Dedifferentiated amniotic fluid mesenchymal stem cell (primary cell): ENCODE measurements at regions not wholly inside any gene's neighbourhood (a gene's known extent, or its start where the extent isn't known, plus 50 kb on each side); places are given as distances from the start of the nearest gene placed in this dataset.
A peak's percentile ranks its signal among the peaks of the same experiment; 100 is the strongest.
"Not testable (repeated sequence)": the region's sequence is repeated elsewhere in the genome, so short reads cannot be mapped to it uniquely, and the experiment has no call there.

Source experiments
- DNase-seq: peaks from one replicate; pipeline ENCODE4 v3.0.0-alpha.2; 2016; ENCODE audit errors: extremely low spot score

GRCh38 chr2:67294218-67294617, 102.9 kb upstream of the ETAA1 start:
- DNase-seq = no peak

GRCh38 chr2:67295406-67295805, 101.7 kb upstream of the ETAA1 start:
- DNase-seq = no peak

DNA sequence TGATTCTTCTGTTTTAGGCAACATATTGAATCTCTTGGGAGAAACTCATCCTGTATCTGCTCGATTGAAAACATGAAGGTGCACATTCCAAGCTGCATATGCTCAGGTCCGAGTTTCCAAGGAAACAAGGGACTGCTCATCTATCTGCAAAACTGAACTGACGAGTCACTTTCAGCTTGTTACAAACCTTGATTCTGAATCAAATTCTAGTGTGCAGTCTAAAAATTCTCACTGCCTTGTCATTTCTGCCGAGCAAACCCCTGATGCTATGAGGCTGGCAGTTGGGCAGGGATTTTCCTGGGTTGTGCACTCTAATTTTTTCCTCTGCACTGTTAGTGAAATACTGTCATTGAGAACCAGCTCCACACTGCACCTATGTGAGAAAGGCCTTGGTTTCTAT, 101.3 kb upstream of the ETAA1 start:
- no peak for DNase-seq

DNA sequence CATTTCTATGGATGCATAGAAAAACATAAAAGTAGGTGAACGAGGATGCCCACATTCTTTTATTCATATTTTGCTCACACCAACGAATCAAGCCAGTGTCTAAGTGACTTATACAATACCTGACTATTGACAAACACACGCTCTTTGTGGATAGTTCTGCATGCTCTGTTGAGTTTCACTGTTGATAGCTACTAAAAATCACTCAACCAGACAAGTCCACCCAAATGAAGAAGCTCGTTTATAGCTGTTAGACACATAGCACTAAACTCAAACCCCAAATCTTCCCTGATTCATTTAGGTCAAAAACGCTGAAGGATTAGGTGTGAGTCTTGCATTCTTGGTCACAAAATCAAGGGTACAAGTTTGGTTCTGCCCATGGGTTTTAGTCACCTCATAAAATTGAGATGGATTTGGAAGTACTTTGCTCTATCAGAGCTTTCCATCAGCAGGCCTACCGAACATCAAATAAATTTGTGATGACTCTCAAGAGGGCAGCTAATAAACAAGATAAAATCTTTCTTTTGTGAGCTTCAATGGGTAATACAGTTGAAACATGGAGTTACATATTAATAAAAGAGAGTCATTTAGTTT, 92.7 kb upstream of the ETAA1 start:
- no peak for DNase-seq

DNA sequence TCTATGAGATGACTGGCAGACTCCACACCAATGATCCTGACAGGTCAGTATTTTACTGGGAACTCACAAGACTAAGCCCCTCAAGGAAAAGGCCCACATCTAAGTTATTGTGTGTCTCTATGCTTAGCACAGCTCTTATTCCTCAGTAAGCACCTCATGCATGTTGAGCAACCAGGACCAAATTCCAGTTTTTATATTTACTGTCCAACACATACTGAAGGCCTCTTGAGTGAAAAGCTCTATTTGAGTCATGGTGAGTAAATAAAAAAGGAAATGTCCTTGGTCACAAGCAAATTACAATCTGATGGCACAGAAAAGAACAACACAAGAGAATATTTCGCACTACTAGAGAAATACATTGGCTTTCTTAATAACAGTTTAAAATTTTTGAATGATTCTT, 87.9 kb upstream of the ETAA1 start:
- DNase-seq = no peak

GRCh38 chr2:67311536-67311935, 85.6 kb upstream of the ETAA1 start:
- DNase-seq = peak; percentile 30

DNA sequence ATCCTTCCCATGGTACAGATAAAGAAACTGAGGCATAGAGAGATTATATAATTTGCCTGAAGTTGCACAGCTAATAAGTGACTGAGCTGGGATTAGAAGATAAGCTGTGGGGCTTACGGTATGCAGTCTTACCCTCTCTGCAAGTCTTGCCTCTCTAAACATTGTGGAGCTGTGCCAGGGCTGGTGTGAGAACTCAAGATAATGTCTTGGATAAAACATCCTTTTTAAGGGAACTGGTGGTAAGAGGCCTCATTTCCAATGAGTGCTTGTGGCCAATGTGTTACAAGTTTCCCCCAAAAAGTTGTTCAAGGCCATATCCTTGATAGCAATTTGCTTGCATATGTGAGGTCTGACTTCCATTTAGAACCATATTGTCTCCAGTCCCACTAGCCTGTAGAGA, 84.3 kb upstream of the ETAA1 start:
- DNase-seq = no peak

- DNase-seq = no peak
Measured at GRCh38 chr2:67313536-67313935, 83.6 kb upstream of the ETAA1 start.

DNA sequence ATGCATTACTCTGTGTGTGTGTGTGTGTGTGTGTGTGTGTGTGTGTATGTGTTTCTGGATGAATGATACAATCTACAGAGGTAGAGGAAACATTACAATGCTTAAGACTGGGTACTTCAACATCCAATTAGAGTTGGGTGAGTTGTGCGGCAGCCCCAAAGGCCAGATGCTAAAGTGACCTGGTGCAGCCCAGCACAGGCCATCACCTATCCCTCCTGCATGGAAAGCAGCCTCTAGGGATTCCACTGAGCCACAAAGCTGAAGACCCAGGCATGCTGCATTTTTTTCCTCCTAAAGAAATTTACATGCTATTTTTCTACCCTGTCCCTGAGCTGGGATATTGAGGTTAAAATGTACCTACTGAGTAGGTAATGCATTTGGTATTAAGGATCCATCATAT, 79.1 kb upstream of the ETAA1 start:
- DNase-seq = no peak

DNA sequence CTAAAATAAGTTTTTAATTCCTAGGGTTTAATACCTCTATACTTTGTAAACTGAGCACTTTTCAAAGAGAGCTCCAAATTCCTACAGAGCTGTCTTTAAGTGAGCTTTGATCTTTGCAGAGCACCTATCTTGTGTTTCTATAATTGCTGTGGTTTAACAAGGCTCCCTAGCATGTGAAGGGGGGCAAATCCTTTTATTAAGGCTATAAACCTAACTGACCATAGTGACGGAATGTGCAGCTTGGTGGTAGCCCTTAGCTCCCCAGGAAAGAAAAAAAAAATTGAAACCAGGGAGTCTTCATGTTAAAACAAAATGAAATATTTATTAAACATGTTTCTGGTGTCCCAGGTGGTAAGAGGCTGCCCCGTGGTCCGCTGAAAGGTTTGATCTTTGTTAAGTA, 78.6 kb upstream of the ETAA1 start:
- no peak for DNase-seq

DNA sequence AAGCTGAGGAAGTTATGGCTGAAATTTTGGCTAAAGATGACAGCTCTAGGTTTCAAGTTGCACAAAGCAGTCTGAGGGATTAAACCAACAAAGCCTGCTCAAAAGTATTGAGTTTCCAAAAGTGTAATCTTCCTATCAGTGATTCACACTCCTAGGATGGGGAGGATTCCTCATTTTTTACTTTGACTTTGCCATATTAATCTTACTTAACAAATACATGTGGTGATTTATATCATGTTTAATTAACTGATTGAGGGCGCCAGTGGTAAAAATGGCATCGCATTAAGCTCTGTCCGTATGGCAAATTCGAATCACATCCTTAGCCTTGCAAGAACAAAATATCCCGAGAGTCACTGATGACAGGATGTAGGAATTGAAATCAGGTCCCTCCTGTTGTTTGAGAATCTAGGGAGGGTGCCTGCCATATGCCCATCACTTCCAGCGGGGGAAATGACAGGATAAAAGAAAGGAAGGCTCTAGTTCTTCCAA, 78.1 kb upstream of the ETAA1 start:
- DNase-seq = no peak

GRCh38 chr2:67320861-67321587, 76.1 kb upstream of the ETAA1 start:
- no peak for DNase-seq

- DNase-seq = no peak
Measured at GRCh38 chr2:67321588-67321903, 75.6 kb upstream of the ETAA1 start.

- no peak for DNase-seq
Measured at GRCh38 chr2:67322353-67323001, 74.7 kb upstream of the ETAA1 start.

- no peak for DNase-seq
Measured at GRCh38 chr2:67323209-67323991, 73.7 kb upstream of the ETAA1 start.

GRCh38 chr2:67329513-67329912, 67.6 kb upstream of the ETAA1 start:
- no peak for DNase-seq

GRCh38 chr2:67329951-67330350, 67.2 kb upstream of the ETAA1 start:
- DNase-seq = no peak

- not testable (repeated sequence) for DNase-seq
Measured at GRCh38 chr2:67331419-67332086, 65.6 kb upstream of the ETAA1 start.

DNA sequence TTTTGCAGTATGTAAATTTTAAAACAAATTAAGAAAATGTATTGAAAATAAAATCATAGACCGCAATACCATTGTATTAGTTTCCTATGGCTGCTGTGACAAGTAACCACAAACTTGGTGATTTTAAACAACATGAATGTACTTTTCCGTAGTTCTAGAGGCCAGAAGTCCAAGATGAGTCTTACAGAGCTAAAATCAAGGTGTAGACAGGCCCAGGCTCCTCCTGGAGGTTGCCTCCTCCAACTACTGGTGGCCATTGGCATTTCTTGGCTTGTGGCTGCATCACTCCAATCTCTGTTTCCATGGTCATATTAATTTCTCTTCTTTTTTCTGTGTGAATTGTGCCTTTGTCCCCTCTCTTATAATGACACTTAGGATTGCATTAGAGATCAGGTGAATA, 59.2 kb upstream of the ETAA1 start:
- DNase-seq = no peak

- DNase-seq = no peak
Measured at GRCh38 chr2:67338601-67339233, 58.4 kb upstream of the ETAA1 start.

- no peak for DNase-seq
Measured at GRCh38 chr2:67339234-67339885, 57.8 kb upstream of the ETAA1 start.
